ENCODE measurements at regions not wholly inside any gene's neighbourhood (a gene's known extent, or its start where the extent isn't known, plus 50 kb on each side); places are given as distances from the start of the nearest gene placed in this dataset.

DNA sequence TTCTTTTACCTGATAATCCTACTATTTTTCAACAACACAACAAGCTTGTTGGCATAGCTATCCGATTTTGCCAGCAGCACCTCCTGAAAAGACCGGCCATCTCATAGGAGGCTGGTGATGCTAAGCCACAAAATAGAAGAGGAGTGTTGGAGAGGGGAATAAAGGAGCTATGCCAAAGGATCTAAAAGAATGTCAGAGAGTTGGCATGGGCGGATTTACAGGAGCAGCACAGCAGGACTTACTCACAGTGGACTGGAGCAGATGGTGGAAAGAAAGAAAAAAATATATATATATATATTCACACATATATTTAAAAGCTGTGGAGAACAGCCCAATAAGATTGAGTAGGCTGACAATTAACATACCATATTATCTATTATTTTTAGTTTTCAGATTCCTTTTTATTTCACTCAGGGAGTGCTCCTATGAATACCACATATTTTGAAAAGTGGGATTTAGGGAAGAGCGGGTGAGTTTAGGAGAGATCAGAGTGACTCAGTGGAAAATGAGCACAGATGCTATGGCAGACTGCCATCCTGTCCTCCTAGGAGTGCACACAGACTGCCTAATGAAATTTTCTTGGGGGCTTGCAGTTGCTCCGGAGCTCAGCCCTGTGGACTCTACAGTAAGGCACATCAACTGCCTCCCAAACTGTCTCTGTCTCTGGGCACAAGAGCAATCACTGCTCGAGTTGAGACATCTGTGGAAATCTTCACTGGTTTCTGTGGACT, 394.4 kb upstream of the CHRM3 start:
- no peak for DNase-seq (ENCODE audit: low spot score)
- TF ChIP-seq, protein P1, sequence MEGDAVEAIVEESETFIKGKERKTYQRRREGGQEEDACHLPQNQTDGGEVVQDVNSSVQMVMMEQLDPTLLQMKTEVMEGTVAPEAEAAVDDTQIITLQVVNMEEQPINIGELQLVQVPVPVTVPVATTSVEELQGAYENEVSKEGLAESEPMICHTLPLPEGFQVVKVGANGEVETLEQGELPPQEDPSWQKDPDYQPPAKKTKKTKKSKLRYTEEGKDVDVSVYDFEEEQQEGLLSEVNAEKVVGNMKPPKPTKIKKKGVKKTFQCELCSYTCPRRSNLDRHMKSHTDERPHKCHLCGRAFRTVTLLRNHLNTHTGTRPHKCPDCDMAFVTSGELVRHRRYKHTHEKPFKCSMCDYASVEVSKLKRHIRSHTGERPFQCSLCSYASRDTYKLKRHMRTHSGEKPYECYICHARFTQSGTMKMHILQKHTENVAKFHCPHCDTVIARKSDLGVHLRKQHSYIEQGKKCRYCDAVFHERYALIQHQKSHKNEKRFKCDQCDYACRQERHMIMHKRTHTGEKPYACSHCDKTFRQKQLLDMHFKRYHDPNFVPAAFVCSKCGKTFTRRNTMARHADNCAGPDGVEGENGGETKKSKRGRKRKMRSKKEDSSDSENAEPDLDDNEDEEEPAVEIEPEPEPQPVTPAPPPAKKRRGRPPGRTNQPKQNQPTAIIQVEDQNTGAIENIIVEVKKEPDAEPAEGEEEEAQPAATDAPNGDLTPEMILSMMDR (IDR thresholded peaks at IDR 0.05; ENCODE audit: borderline replicate concordance, control extremely low read depth, extremely low read depth, insufficient read depth, missing control alignments), result no peak
- in situ Hi-C loops (cut with MboI; ENCODE audit: low sequenced_read_pairs, unreplicated experiment), result no loop called here

DNA sequence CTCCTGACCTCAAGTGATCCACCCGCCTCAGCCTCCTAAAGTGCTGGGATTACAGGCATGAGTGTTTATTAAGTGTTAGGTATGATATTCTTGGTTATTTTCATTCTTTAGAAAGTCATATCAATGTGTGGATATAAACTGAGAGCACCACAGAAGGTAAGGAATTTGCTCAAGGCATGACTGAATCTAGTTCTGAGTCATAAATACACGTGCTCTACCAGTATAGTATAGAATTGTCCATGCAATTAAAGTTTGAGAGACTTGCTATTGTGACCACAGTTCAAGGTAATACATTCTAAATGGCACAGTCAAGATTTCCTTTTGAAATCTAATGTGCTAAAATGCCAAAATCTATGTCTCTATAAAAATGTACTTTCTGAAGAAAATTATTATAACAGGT, 401.1 kb upstream of the CHRM3 start:
- TF ChIP-seq, protein P1 (IDR thresholded peaks at IDR 0.05; ENCODE audit: borderline replicate concordance, control extremely low read depth, extremely low read depth, insufficient read depth, missing control alignments), result no peak
- in situ Hi-C loops (cut with MboI; ENCODE audit: low sequenced_read_pairs, unreplicated experiment), result no loop called here
- no peak for DNase-seq (ENCODE audit: low spot score)

DNA sequence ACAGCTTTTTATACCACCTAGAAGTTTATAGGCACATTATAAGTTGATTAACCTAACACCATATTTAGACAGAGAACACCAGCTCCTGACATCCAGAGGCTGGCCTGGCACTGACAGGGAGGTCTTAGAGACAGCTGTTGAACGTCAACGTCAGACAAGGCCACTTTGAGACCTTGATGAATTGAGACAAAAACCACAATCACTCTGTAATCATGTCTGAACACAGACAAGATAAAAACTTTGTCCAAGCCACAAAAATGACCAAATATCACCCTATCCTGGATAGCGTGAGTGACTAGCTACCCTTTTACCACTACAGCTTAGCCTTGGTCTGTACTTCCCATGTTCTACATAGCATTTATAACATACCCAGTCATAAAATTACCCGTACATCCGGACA, 403.6 kb upstream of the CHRM3 start:
- DNase-seq (ENCODE audit: low spot score), result no peak
- TF ChIP-seq, protein P1 (IDR thresholded peaks at IDR 0.05; ENCODE audit: borderline replicate concordance, control extremely low read depth, extremely low read depth, insufficient read depth, missing control alignments), result no peak
- in situ Hi-C loops (cut with MboI; ENCODE audit: low sequenced_read_pairs, unreplicated experiment), result no loop called here

DNA sequence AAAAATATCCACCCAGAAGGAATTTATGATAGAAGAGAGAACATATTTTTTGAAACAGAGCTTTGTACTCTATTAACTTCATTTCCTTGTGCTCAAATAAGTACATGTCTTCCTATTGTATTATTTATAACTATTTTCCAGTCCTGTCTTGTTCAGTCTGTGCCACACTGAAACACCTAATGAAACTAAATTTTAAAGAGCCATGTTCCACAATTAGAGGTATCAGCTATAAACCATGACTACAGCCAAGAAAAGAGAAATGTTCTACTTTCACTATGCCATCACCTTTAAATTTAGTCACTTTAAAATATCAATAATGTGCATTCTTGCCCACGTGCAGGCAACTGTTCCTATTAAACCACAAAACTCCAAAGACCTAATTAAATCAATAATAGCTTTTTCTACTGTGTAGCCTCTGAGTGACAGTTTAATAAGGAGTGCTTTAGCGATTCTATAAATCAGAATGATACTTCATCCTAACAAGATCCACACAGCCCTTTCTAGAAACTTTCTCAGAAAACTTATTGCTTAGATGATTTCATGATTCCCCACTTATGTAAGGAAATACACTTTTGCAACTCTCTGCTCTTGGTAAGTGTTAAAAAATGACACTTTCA, 404.9 kb upstream of the CHRM3 start:
- in situ Hi-C loops (cut with MboI; ENCODE audit: low sequenced_read_pairs, unreplicated experiment), result no loop called here
- TF ChIP-seq, protein P1 (IDR thresholded peaks at IDR 0.05; ENCODE audit: borderline replicate concordance, control extremely low read depth, extremely low read depth, insufficient read depth, missing control alignments), result no peak
- DNase-seq (ENCODE audit: low spot score), result no peak

DNA sequence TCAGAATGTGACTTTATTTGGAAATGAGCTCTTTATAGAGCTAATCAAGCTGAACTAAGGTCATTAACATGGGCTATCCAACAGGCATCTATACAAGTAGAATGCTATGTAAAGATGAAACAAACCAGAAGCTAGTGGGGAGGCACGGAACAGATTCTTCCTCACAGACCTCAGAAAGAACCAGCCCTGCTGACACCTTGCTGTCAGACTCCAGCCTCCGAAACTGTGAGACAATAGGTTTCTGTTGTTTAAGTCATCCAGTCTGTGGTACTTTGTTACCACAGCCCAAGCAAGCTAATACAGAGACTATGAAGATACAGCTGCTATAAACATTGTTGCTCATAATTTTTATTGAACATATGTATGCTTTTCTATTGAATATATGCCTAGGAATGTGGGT, 406.3 kb upstream of the CHRM3 start:
- no peak for DNase-seq (ENCODE audit: low spot score)
- TF ChIP-seq, protein P1 (IDR thresholded peaks at IDR 0.05; ENCODE audit: borderline replicate concordance, control extremely low read depth, extremely low read depth, insufficient read depth, missing control alignments), result no peak
- in situ Hi-C loops (cut with MboI; ENCODE audit: low sequenced_read_pairs, unreplicated experiment), result no loop called here

DNA sequence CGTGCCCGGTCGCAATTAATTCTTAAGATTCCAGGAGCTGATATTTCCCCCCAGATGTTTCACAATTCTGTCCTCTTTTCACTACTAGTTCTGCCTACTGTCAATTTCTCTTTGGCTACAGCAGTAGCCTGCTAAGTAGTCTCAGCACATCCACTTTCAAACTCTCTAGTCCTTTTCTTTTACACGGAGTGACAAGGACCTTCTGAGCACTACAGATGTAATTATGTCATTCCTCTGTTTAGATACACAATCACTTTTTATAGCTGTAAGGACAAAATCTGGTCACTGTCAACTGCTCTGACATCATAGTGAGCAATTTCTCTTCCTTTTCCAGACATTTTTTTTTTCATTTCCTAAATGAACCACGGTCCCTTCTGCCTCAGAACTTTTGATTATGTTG, 421.7 kb upstream of the CHRM3 start:
- TF ChIP-seq, protein P1 (IDR thresholded peaks at IDR 0.05; ENCODE audit: borderline replicate concordance, control extremely low read depth, extremely low read depth, insufficient read depth, missing control alignments), result no peak
- in situ Hi-C loops (cut with MboI; ENCODE audit: low sequenced_read_pairs, unreplicated experiment), result no loop called here
- DNase-seq (ENCODE audit: low spot score), result no peak

All from GM13976 (cell line).